HEK293 (cell line): ENCODE measurements at regions not wholly inside any gene's neighbourhood (a gene's known extent, or its start where the extent isn't known, plus 50 kb on each side); places are given as distances from the start of the nearest gene placed in this dataset.

Experiments used
- CTCF ChIA-PET: fragments of 350-600 bp; formaldehyde crosslinking; extraction: SDS; loops from one replicate; lab custom pipeline; 2021; ENCODE audit warnings: antibody characterized with exemption; lab: Yijun Ruan, JAX
- POLR2A ChIA-PET: fragments of 300-600 bp; formaldehyde crosslinking; extraction: SDS; loops from one replicate; lab custom pipeline; 2020; ENCODE audit warnings: antibody characterized with exemption, inconsistent platforms; lab: Yijun Ruan, JAX
- H3K27ac ChIP-seq: fragments of 200-500 bp; sonication (Bioruptor generic); 2 replicates; pipeline ENCODE4 v1.5.1; 2014; ENCODE audit warnings: low read depth, low read length, control low read depth, inconsistent platforms; ENCODE audit errors: extremely low read depth
- H3K36me3 ChIP-seq, 2 experiments: fragments of 200-500 bp in 1 of 2; sonication (Bioruptor generic) in 1 of 2; 1 replicate in 1 of 2; 2 replicates in 1 of 2; pipeline ENCODE4 v1.5.1; 2014 to 2017; ENCODE audit warnings: inconsistent platforms in 2 of 2, low read length in 2 of 2; ENCODE audit not compliant: control insufficient read depth in 2 of 2, insufficient read depth in 1 of 2
- H3K4me1 ChIP-seq: fragments of 200-500 bp; sonication (Bioruptor generic); 2 replicates; pipeline ENCODE4 v1.5.1; 2014; ENCODE audit warnings: mild to moderate bottlenecking, low read length, inconsistent platforms; ENCODE audit not compliant: control insufficient read depth, insufficient read depth
- H3K4me3 ChIP-seq: 2 replicates; pipeline ENCODE4 v1.5.1; 2011; ENCODE audit warnings: low read depth, mild to moderate bottlenecking, control low read depth, low read length, moderate library complexity
- H3K9me3 ChIP-seq: fragments of 200-500 bp; sonication (Bioruptor generic); 2 replicates; pipeline ENCODE4 v1.5.1; 2014; ENCODE audit warnings: low read depth, low read length, inconsistent platforms; ENCODE audit not compliant: control insufficient read depth, insufficient read depth
- GLIS2 ChIP-seq: fragments of 450-650 bp; formaldehyde crosslinking; IDR thresholded peaks from 2 replicates; pipeline ENCODE4 v1.5.1; 2016; ENCODE audit warnings: missing biosample characterization, missing genetic modification characterization
- KLF10 ChIP-seq: fragments of 450-650 bp; IDR thresholded peaks from 2 replicates; pipeline ENCODE4 v1.5.1; 2018; ENCODE audit warnings: missing biosample characterization, mild to moderate bottlenecking, missing genetic modification characterization
- KLF8 ChIP-seq: fragments of 450-650 bp; formaldehyde crosslinking; IDR thresholded peaks from 2 replicates; pipeline ENCODE4 v1.5.1; 2016; ENCODE audit warnings: missing biosample characterization, missing genetic modification characterization
- OSR2 ChIP-seq: fragments of 450-650 bp; formaldehyde crosslinking; IDR thresholded peaks from 2 replicates; pipeline ENCODE4 v1.5.1; 2016; ENCODE audit warnings: missing biosample characterization, missing genetic modification characterization
- REPIN1 ChIP-seq: fragments of 450-650 bp; formaldehyde crosslinking; IDR thresholded peaks from 2 replicates; pipeline ENCODE4 v1.5.1; 2017; ENCODE audit warnings: missing biosample characterization, missing genetic modification characterization, low read depth
- SP2 ChIP-seq: fragments of 450-650 bp; formaldehyde crosslinking; IDR thresholded peaks from 2 replicates; pipeline ENCODE4 v1.5.1; 2016; ENCODE audit warnings: missing biosample characterization, missing genetic modification characterization
- SP7 ChIP-seq: fragments of 450-650 bp; formaldehyde crosslinking; IDR thresholded peaks from 2 replicates; pipeline ENCODE4 v1.5.1; 2016; ENCODE audit warnings: missing biosample characterization, missing genetic modification characterization
- ZEB2 ChIP-seq: fragments of 450-650 bp; formaldehyde crosslinking; IDR thresholded peaks from 2 replicates; pipeline ENCODE4 v1.5.1; 2016; ENCODE audit warnings: missing biosample characterization, missing genetic modification characterization
- ZIC2 ChIP-seq: fragments of 450-650 bp; formaldehyde crosslinking; IDR thresholded peaks from 2 replicates; pipeline ENCODE4 v1.5.1; 2016; ENCODE audit warnings: missing biosample characterization, missing genetic modification characterization
- ZNF169 ChIP-seq: fragments of 450-650 bp; formaldehyde crosslinking; IDR thresholded peaks from 2 replicates; pipeline ENCODE4 v1.5.1; 2016; ENCODE audit warnings: missing biosample characterization, missing genetic modification characterization
- ZNF239 ChIP-seq: fragments of 450-650 bp; formaldehyde crosslinking; IDR thresholded peaks from 2 replicates; pipeline ENCODE4 v1.5.1; 2016; ENCODE audit warnings: missing biosample characterization, missing genetic modification characterization
- ZNF416 ChIP-seq: fragments of 450-650 bp; formaldehyde crosslinking; IDR thresholded peaks from 2 replicates; pipeline ENCODE4 v1.5.1; 2016; ENCODE audit warnings: missing biosample characterization, missing genetic modification characterization
- ZNF473 ChIP-seq: fragments of 450-650 bp; formaldehyde crosslinking; IDR thresholded peaks from 2 replicates; pipeline ENCODE4 v1.5.1; 2017; ENCODE audit warnings: missing biosample characterization, missing genetic modification characterization
- ZNF585B ChIP-seq: fragments of 450-650 bp; formaldehyde crosslinking; IDR thresholded peaks from 2 replicates; pipeline ENCODE4 v1.5.1; 2016; ENCODE audit warnings: missing biosample characterization, missing genetic modification characterization
- ZNF600 ChIP-seq: fragments of 450-650 bp; formaldehyde crosslinking; IDR thresholded peaks from 2 replicates; pipeline ENCODE4 v1.5.1; 2016; ENCODE audit warnings: missing biosample characterization, missing genetic modification characterization
- ZNF670 ChIP-seq: fragments of 450-650 bp; formaldehyde crosslinking; IDR thresholded peaks from 2 replicates; pipeline ENCODE4 v1.5.1; 2016; ENCODE audit warnings: missing biosample characterization, missing genetic modification characterization, low read depth
- ZNF777 ChIP-seq: fragments of 450-650 bp; formaldehyde crosslinking; IDR thresholded peaks from 2 replicates; pipeline ENCODE4 v1.5.1; 2017; ENCODE audit warnings: missing biosample characterization, missing genetic modification characterization, borderline replicate concordance
- TF ChIP-seq, protein P1 (sequence below): fragments of 450-650 bp; formaldehyde crosslinking; IDR thresholded peaks from 2 replicates; pipeline ENCODE4 v1.5.1; 2017; ENCODE audit warnings: missing biosample characterization, mild to moderate bottlenecking, missing genetic modification characterization, moderate library complexity
- TF ChIP-seq, protein P2 (sequence below): fragments of 450-650 bp; formaldehyde crosslinking; IDR thresholded peaks from 2 replicates; pipeline ENCODE4 v1.5.1; 2016; ENCODE audit warnings: missing biosample characterization, missing genetic modification characterization
- TF ChIP-seq, protein P3 (sequence below): fragments of 450-650 bp; formaldehyde crosslinking; IDR thresholded peaks from 2 replicates; pipeline ENCODE4 v1.5.1; 2016; ENCODE audit warnings: missing biosample characterization, missing genetic modification characterization
- TF ChIP-seq, protein P4 (sequence below): fragments of 450-650 bp; formaldehyde crosslinking; IDR thresholded peaks from 2 replicates; pipeline ENCODE4 v1.5.1; 2016; ENCODE audit warnings: missing biosample characterization, missing genetic modification characterization, borderline replicate concordance

DNA sequence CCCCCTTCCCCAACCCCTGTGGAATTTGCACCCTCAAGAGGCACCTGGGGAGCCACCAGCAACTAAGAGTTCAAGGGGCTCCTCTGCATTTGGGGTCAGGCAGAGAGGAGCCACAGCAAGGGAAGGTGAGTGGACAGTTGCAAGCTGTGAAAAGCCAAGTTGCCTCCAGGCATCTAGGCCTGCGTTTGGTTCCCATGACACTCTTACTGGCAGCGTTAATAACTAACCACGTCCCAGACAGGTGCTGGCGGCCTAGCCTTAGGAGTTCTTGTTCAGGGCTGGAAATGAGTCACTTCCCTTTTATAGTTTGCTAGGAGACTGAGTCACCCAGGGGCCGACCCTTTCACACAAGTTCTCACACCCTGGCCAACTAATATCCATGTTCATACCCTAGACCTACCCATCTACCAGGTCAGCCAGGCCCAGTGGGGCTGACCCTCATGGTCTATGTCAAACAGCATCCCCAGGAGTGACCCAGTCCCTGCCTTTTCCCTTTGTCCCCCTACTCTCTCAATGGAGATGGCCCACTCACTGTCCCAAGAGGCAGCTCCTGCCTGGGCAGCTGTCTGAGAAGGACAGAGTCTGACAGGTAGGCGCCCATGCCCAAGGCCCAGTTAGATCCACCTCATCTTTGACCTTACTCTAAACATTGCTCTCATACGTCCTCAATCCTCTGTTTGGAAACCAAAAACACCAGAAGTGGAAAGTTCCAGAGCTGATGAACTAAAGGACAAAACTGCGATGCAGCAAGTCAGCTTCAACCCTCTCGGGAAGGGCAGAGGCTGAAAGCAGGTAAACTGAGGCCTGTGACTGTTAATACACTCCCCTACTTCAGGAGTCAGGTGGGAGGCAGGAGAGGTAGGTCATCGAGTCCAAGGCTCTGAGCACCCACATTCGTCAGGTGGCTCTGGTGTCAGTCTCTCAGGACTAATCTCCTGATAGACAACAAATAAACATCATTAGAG lies 300.6 kb downstream of the SOX9 start (continued):
- TF ChIP-seq, protein P1, sequence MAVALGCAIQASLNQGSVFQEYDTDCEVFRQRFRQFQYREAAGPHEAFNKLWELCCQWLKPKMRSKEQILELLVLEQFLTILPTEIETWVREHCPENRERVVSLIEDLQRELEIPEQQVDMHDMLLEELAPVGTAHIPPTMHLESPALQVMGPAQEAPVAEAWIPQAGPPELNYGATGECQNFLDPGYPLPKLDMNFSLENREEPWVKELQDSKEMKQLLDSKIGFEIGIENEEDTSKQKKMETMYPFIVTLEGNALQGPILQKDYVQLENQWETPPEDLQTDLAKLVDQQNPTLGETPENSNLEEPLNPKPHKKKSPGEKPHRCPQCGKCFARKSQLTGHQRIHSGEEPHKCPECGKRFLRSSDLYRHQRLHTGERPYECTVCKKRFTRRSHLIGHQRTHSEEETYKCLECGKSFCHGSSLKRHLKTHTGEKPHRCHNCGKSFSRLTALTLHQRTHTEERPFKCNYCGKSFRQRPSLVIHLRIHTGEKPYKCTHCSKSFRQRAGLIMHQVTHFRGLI (tag by site-specific recombination): no peak
- TF ChIP-seq, protein P2, sequence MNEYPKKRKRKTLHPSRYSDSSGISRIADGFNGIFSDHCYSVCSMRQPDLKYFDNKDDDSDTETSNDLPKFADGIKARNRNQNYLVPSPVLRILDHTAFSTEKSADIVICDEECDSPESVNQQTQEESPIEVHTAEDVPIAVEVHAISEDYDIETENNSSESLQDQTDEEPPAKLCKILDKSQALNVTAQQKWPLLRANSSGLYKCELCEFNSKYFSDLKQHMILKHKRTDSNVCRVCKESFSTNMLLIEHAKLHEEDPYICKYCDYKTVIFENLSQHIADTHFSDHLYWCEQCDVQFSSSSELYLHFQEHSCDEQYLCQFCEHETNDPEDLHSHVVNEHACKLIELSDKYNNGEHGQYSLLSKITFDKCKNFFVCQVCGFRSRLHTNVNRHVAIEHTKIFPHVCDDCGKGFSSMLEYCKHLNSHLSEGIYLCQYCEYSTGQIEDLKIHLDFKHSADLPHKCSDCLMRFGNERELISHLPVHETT (tag by site-specific recombination): 0 out of 2 replicates have a peak, but pooled peaks have one; percentile 34
- TF ChIP-seq GLIS2: 0 out of 2 replicates have a peak, but pooled peaks have one; percentile 29
- peak; percentile 82 for TF ChIP-seq ZNF600 (tag by site-specific recombination)
- TF ChIP-seq, protein P3, sequence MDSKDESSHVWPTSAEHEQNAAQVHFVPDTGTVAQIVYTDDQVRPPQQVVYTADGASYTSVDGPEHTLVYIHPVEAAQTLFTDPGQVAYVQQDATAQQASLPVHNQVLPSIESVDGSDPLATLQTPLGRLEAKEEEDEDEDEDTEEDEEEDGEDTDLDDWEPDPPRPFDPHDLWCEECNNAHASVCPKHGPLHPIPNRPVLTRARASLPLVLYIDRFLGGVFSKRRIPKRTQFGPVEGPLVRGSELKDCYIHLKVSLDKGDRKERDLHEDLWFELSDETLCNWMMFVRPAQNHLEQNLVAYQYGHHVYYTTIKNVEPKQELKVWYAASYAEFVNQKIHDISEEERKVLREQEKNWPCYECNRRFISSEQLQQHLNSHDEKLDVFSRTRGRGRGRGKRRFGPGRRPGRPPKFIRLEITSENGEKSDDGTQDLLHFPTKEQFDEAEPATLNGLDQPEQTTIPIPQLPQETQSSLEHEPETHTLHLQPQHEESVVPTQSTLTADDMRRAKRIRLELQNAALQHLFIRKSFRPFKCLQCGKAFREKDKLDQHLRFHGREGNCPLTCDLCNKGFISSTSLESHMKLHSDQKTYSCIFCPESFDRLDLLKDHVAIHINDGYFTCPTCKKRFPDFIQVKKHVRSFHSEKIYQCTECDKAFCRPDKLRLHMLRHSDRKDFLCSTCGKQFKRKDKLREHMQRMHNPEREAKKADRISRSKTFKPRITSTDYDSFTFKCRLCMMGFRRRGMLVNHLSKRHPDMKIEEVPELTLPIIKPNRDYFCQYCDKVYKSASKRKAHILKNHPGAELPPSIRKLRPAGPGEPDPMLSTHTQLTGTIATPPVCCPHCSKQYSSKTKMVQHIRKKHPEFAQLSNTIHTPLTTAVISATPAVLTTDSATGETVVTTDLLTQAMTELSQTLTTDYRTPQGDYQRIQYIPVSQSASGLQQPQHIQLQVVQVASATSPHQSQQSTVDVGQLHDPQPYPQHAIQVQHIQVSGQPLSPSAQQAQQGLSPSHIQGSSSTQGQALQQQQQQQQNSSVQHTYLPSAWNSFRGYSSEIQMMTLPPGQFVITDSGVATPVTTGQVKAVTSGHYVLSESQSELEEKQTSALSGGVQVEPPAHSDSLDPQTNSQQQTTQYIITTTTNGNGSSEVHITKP (tag by site-specific recombination): peak; percentile 55
- TF ChIP-seq KLF8 (tag by site-specific recombination): 0 out of 2 replicates have a peak, but pooled peaks have one; percentile 21
- TF ChIP-seq ZNF670 (tag by site-specific recombination): no peak

DNA sequence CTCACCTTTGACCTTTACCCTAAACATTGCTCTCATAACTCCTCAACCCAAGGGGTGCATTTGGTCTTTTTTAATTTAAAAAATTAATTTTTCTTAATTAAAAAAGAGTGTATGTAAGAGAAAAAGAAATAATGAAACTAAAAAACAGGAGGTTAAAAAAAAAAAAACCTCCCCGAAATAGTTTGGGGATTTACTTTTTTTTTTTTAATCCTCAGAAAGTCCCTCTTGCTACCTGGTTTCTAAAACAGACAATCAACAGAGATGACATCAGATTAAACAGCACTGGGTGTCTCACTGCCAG lies 301.3 kb downstream of the SOX9 start:
- H3K4me1 ChIP-seq: peaks cover 19% of the 10 kb centered on the region; the same call in 1 of the 2 replicates
- H3K27ac ChIP-seq: no peak overlapping the region
- TF ChIP-seq ZEB2 (tag by site-specific recombination) (no peak), SP7 (tag by site-specific recombination) (no peak), ZNF585B (no peak), OSR2 (tag by site-specific recombination) (no peak), SP2 (tag by site-specific recombination) (no peak), REPIN1 (no peak), ZNF169 (no peak), KLF10 (tag by site-specific recombination) (no peak), ZNF777 (tag by site-specific recombination) (no peak), ZIC2 (no peak), ZNF473 (tag by site-specific recombination) (no peak), ZNF416 (tag by site-specific recombination) (no peak), ZNF239 (tag by site-specific recombination) (no peak)
- TF ChIP-seq, protein P4, sequence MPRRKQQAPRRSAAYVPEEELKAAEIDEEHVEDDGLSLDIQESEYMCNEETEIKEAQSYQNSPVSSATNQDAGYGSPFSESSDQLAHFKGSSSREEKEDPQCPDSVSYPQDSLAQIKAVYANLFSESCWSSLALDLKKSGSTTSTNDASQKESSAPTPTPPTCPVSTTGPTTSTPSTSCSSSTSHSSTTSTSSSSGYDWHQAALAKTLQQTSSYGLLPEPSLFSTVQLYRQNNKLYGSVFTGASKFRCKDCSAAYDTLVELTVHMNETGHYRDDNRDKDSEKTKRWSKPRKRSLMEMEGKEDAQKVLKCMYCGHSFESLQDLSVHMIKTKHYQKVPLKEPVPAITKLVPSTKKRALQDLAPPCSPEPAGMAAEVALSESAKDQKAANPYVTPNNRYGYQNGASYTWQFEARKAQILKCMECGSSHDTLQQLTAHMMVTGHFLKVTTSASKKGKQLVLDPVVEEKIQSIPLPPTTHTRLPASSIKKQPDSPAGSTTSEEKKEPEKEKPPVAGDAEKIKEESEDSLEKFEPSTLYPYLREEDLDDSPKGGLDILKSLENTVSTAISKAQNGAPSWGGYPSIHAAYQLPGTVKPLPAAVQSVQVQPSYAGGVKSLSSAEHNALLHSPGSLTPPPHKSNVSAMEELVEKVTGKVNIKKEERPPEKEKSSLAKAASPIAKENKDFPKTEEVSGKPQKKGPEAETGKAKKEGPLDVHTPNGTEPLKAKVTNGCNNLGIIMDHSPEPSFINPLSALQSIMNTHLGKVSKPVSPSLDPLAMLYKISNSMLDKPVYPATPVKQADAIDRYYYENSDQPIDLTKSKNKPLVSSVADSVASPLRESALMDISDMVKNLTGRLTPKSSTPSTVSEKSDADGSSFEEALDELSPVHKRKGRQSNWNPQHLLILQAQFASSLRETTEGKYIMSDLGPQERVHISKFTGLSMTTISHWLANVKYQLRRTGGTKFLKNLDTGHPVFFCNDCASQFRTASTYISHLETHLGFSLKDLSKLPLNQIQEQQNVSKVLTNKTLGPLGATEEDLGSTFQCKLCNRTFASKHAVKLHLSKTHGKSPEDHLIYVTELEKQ: no peak
- H3K4me3 ChIP-seq: no peak overlapping the region
- POLR2A ChIA-PET: interaction anchor here (0.7 to 1.8 kb wide), 5 partner anchors 10 to 302 kb away, joined by 3 to 7 read pairs (median 5); partner anchors contain the start of gene SOX9
- no peaks in the 10 kb centered on the region for H3K36me3 ChIP-seq
- CTCF ChIA-PET: interaction anchor here (0.7 to 1.3 kb wide), 4 partner anchors 12 to 1655 kb away, joined by 3 to 7 read pairs (median 5); no protein-coding TSS in a partner anchor
- H3K9me3 ChIP-seq: peaks cover 5% of the 10 kb centered on the region
